Body of pancreas (tissue), 4 donors: ENCODE measurements at regions not wholly inside any gene's neighbourhood (a gene's known extent, or its start where the extent isn't known, plus 50 kb on each side); places are given as distances from the start of the nearest gene placed in this dataset.

Experiments
- ATAC-seq: fragments of 150-250 bp; one replicate; pipeline ENCODE4 v1.9.1; 2016
- DNase-seq, 4 donors: peaks; one replicate each; pipeline ENCODE4 v3.0.0-alpha.2; 2019
- H3K27ac ChIP-seq, 4 donors: fragments of 200-600 bp; sonication (generic); 1 replicate in 3 of 4; 2 replicates in 1 of 4; pipeline versions ENCODE4 v1.5.1 to v1.6.1; 2016 to 2019; ENCODE audit warnings: mild to moderate bottlenecking in 1 of 4, mixed read lengths in 1 of 4, moderate library complexity in 1 of 4
- H3K27me3 ChIP-seq, 2 donors: fragments of 200-600 bp; sonication (generic); one replicate each; pipeline ENCODE4 v1.6.0; 2016; ENCODE audit warnings: mild to moderate bottlenecking in 1 of 2
- H3K36me3 ChIP-seq, 2 donors: fragments of 200-600 bp; sonication (generic); replicated peaks in 1 of 2; 2 replicates each; pipeline ENCODE4 v1.5.1; 2016; ENCODE audit warnings: low read depth in 2 of 2; ENCODE audit not compliant: insufficient read depth in 1 of 2
- H3K4me1 ChIP-seq: fragments of 200-600 bp; sonication (generic); one replicate; pipeline ENCODE4 v1.6.0; 2016
- H3K4me3 ChIP-seq, 2 donors: fragments of 200-600 bp; sonication (generic); 1 replicate in 1 of 2; 2 replicates in 1 of 2; pipeline ENCODE4 v1.5.1; 2016 to 2019
- H3K9me3 ChIP-seq, 3 donors: fragments of 200-600 bp; sonication (generic); 1 replicate in 2 of 3; 2 replicates in 1 of 3; pipeline ENCODE4 v1.5.1; 2016
- CTCF ChIP-seq, 7 experiments: fragments of 450-650 bp in 4 of 7; fragments of 200-600 bp in 3 of 7; sonication (generic) in 3 of 7; IDR thresholded peaks; one replicate each; pipeline ENCODE4 v1.5.1; 2016 to 2019; ENCODE audit warnings: antibody characterized with exemption in 7 of 7
- POLR2A ChIP-seq, 3 donors: fragments of 450-650 bp; IDR thresholded peaks; one replicate each; pipeline ENCODE4 v1.6.1; 2016; ENCODE audit warnings: antibody characterized with exemption in 3 of 3, mild to moderate bottlenecking in 2 of 3
- WGBS, 2 donors: methylation state at CpG; one replicate each; pipeline ENCODE4 v1.1.5; 2017; 5-methylcytosine and 5-hydroxymethylcytosine counted together
- intact Hi-C: fragments of 100-400 bp; cut with DNase I; formaldehyde crosslinking; loops from one replicate; pipeline ENCODE4 v1.15.1; 2023

DNA sequence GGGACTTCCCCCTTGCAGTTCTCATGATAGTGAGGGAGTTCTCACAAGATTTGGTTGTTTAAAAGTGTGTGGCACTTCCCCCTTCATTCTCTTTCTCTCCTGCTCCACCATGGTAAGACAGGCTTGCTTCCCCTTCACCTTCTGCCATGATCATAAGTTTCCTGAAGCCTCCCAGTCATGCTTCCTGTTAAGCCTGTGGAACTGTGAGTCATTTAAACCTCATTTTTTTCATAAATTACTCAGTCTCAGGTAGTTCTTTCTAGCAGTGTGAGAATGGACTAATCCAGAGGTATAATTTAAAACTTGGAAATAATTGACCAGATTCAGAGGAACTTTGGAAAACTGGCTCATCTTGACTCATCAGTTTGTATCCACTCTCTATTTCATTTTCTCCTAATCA lies 129.0 kb downstream of the TMEM47 start:
- ATAC-seq (no peak), DNase-seq (no peak)
- Histone ChIP-seq H3K36me3 (no peaks in the 10 kb centered on the region), H3K4me1 (no peaks in the 10 kb centered on the region), H3K9me3 (no peaks in the 10 kb centered on the region), H3K27me3 (no peaks in the 10 kb centered on the region), H3K27ac (no peak overlapping the region), H3K4me3 (no peak overlapping the region)
- intact Hi-C loops = no loop called here
- TF ChIP-seq POLR2A (IDR thresholded peaks at IDR 0.05) (no peak), CTCF (IDR thresholded peaks at IDR 0.05) (no peak)

- H3K4me3 ChIP-seq = no peak overlapping the region
- no peaks in the 10 kb centered on the region for H3K9me3 ChIP-seq
- no peak for ATAC-seq
- no peak for TF ChIP-seq POLR2A (IDR thresholded peaks at IDR 0.05)
- TF ChIP-seq CTCF (IDR thresholded peaks at IDR 0.05) = no peak
- no peak for DNase-seq
- 0 to 21% methylated on average over 1 to 2 of the region's 2 CpGs for WGBS, 2 donors
- intact Hi-C loops = no loop called here
- no peak overlapping the region for H3K27ac ChIP-seq
- H3K27me3 ChIP-seq = no peaks in the 10 kb centered on the region
- H3K4me1 ChIP-seq = no peaks in the 10 kb centered on the region
- no peaks in the 10 kb centered on the region for H3K36me3 ChIP-seq
These were observed 135.5 kb downstream of the TMEM47 start for GRCh38 chrX:34521563-34521962.

- no peak for DNase-seq
- H3K36me3 ChIP-seq = no peaks in the 10 kb centered on the region
- no peak overlapping the region for H3K4me3 ChIP-seq
- no peak overlapping the region for H3K27ac ChIP-seq
- 55 to 62% methylated on average over 5 of the region's 5 CpGs for WGBS, 2 donors
- no peaks in the 10 kb centered on the region for H3K9me3 ChIP-seq
- H3K27me3 ChIP-seq = no peaks in the 10 kb centered on the region
- ATAC-seq = no peak
- intact Hi-C loops = no loop called here
- H3K4me1 ChIP-seq = no peaks in the 10 kb centered on the region
- TF ChIP-seq CTCF (IDR thresholded peaks at IDR 0.05) = no peak
- TF ChIP-seq POLR2A (IDR thresholded peaks at IDR 0.05) = no peak
These were observed 147.7 kb downstream of the TMEM47 start for GRCh38 chrX:34509394-34509793.

DNA sequence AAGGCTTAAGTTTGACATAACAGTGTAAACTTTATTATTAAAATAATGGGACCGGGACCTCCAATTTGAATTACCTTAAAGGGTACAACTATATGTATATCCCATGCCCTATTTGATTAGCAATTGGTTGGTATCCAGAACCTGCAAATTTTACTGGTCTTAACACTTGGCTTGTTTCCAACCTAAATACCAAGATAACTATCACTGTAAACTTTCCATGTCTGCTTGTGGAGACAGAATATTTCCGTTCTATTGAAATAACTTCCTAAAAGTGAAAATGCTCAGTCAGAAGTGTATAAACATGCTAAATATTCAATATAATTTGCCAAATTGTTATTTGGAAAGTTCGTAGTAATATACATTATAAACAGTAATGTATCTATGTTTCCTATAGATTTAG lies 154.0 kb downstream of the TMEM47 start:
- no peak overlapping the region for H3K27ac ChIP-seq
- intact Hi-C loops = no loop called here
- DNase-seq = no peak
- no peaks in the 10 kb centered on the region for H3K27me3 ChIP-seq
- H3K9me3 ChIP-seq = no peaks in the 10 kb centered on the region
- no peak overlapping the region for H3K4me3 ChIP-seq
- TF ChIP-seq POLR2A (IDR thresholded peaks at IDR 0.05) (no peak), CTCF (IDR thresholded peaks at IDR 0.05) (no peak)
- H3K36me3 ChIP-seq = no peaks in the 10 kb centered on the region
- ATAC-seq = no peak
- H3K4me1 ChIP-seq = no peaks in the 10 kb centered on the region
- WGBS, 2 donors = 59 to 61% methylated on average over 3 of the region's 3 CpGs

DNA sequence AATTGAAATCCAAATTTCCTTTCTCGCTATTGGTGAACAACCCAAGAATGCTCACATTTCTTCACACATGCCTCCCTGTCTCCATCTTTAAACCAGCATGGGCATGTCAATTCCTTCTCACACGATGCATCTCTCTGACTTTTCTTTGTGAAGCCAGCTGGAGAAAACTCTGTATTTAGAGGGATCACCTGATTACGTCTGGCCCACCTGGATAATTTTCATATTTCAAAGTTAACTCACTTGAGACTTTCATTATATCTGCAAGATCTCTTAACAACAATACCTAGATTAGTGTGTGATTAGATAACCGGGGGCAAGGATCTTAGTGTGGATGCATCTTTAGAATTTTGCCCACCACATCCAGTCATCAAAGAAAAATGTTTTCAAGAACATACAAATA lies 164.0 kb downstream of the TMEM47 start:
- no peak for TF ChIP-seq CTCF (IDR thresholded peaks at IDR 0.05)
- no peak for TF ChIP-seq POLR2A (IDR thresholded peaks at IDR 0.05)
- 48 to 85% methylated on average over 4 of the region's 4 CpGs for WGBS, 2 donors
- DNase-seq = no peak
- intact Hi-C loops = no loop called here
- ATAC-seq = no peak
- H3K4me3 ChIP-seq = no peak overlapping the region
- H3K4me1 ChIP-seq = no peaks in the 10 kb centered on the region
- H3K36me3 ChIP-seq = no peaks in the 10 kb centered on the region
- no peaks in the 10 kb centered on the region for H3K27me3 ChIP-seq
- H3K9me3 ChIP-seq = no peaks in the 10 kb centered on the region
- no peak overlapping the region for H3K27ac ChIP-seq
